GM18511 (cell line): ENCODE measurements at regions not wholly inside any gene's neighbourhood (a gene's known extent, or its start where the extent isn't known, plus 50 kb on each side); places are given as distances from the start of the nearest gene placed in this dataset.
"Not testable (repeated sequence)": the region's sequence is repeated elsewhere in the genome, so short reads cannot be mapped to it uniquely, and the experiment has no call there.

ENCODE experiments used
- ATAC-seq: cut with Tn5 transposase; IDR thresholded peaks from one replicate; pipeline ENCODE4 v1.9.1; 2021; ENCODE audit warnings: mild to moderate bottlenecking, moderate library complexity; ENCODE audit not compliant: unreplicated experiment

DNA sequence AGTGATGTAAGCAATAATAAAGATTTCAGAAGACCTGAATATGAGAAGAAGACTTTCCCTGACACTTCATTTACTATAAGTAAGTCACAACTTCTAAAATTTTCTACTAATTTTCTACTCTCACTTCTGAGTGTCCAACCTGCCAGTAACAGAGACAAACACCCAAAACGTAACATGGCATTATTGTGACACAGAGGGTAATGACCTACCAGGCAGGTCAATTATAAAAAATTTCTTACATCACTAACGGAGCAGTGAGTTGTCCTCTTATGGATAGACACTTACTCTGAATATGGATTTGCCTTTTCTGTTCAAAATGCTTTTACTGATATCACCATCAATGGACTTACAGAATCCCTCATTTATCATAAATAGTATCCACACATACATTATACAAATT is 405.9 kb upstream of the MAGEB16 start:
- no peak for ATAC-seq

DNA sequence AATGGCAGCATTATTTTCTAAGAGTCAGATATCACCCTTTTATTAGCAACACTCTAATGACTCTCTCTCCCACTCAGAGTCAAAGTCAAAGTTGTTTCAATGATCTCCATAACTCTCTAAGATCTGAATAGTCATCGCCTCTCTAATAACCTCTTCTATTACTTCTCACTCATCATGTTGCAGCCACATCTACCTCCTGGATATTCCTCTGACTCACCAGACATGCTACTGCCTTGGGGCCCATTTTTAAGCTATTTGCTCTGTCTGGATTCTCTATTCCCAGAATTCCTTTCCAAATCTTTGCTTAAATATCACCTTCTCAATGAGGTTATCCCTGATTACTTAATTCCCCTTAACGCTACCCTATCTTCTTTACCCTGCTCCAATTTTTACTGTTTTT is 391.8 kb upstream of the MAGEB16 start:
- no peak for ATAC-seq

DNA sequence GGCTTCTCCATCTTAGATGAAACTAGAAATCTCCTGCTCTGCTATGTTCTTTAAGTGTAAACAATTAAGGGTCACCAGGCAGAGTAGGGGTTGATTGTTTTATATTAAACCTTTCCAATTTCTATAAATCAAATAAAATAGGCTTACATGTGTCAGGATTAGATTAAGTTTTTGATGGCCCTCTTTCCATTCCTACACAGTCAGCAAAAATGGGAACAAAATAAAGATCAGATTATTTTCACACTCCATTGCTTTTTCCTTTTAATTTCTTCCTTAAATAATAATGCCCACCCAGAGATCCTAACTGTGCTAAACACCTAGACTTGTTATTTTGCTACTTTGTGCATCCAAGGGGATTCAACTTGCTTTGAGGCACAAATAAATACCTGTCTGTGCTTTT is 381.4 kb upstream of the MAGEB16 start:
- ATAC-seq = no peak

DNA sequence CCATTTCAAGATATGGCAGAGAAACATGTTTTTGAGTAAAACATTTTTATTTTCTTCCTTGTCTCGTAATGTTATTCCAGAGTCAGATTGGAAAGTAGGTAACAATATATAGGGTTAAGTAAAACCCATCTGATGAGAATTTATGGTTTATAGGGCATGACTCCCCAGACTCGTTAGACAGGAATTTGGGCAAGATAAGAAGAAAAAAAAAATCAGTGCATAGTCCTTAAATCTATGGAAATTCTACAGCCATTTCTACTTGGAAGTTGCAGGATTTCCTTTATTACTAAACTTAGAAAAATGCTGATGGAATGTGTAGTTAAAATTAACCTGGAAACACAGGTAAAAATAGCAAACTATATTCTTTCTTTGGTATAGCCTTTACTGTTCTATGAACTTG is 366.1 kb upstream of the MAGEB16 start:
- no peak for ATAC-seq

DNA sequence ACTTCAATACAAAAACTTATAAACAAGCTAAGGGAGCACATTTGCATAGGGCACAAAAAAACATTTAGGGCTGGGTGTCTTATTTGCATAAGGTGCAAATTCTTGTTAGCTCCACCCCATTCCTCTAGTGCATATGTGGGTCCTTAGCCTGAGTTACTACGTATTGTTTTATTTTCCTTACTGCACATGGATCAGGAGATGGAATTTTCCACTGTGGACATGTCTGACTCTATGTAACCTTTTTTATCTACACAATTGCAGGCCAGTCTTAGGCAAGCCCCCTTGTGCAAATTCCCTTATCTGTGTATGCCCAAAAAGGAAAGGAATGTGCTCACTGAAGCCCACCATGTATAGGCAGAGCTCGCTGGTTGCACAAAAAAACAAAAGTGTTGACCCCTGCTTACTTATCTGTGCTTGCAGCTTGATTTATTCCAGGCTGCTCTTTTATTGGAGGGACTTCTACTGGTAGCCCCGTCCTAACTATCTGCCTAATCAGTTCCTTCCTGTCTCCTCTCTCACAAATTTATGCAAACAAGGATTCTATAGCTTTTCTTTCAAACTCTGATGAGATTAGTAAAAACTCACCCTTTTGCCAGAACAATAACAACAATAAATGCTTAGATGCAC is 359.0 kb upstream of the MAGEB16 start:
- ATAC-seq = no peak

DNA sequence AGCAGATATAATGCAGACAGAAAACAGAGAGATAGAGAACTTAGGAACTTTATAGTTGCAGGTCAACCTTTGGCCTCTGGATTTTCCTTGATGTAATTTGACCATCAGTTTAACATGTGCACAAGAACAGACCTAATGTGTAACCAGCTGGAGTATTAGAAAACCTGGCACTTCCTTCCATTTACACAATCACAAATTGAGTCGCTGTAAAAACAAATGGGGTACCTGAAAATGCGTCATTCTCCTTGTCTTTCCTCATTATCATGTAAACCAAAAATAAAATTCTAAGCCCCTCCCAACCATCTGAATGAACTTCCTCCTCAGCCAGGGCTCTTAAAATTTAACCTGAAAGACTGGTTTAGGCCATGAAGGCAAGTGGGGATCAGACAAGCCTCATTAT is 358.4 kb upstream of the MAGEB16 start:
- no peak for ATAC-seq

DNA sequence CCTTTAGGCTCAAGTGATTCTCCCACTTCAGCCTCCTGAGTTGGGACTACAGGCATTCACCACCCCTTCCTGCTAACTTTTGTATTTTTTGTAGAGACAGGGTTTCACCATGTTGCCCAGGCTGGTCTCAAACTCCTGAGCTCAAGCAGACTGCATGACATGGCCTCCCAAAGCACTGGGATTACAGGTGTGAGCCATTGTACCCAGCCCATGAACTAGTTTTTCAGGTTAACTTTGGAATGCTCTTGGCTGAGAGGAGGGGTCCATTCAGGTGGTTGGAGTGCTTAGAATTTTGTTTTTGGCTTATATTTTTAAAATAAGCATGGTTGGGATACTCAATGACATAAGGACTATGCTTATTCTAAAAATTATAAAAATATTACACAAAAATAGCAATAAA is 355.7 kb upstream of the MAGEB16 start:
- no peak for ATAC-seq

DNA sequence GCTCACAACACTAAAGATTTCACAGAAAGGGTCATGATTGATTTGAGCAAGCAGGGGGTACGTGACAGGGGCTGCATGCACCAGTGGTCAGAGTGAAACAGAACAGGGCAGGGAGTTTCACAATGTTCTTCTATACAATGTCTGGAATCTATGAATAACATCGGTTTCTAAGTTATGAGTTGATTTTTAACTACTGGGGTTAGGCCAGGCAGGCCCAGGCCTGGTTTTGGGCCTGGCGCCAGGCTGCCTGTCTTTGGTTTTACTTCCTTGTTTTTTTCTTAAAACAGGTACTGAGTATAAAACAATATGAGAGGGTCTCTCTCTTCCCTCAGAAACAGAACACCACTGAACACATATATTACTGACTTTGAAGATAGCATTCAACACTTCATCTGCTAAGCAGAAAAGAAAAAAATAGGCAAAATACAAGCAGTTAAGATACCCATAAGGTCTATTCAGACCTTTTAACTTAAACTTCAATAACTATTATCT is 355.0 kb upstream of the MAGEB16 start:
- ATAC-seq = peak; percentile 54

DNA sequence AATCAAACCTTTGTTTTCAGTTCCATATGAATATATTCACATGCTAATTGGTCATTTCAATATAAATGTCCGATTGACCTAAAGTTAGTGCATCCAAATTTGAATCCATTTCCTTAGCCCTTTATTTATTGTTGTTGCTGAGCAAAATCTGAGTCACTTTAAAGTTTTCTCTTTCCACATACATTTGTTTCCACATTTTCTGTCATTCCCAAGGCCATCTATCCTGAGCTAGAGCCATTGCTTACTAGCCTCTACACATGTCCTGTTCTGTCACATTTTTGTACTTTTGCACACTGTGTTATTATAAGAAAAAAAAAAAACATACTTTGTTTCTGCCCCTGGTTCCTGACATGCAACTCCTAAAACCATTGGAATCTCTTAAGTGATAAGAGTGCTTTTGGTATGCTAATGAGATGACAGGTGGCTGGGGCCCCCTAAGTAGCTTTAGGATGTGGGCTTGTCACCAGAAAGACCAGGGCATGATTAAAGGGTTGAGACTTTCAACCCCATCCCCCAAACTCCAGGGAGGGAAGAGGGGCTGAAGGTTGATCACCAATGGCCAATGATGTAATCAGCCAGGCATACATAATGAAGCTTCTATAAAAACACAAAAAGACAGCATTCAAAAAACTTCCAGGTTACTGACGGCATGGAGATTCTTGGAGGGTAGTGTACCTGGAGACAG is 353.3 kb upstream of the MAGEB16 start:
- no peak for ATAC-seq

DNA sequence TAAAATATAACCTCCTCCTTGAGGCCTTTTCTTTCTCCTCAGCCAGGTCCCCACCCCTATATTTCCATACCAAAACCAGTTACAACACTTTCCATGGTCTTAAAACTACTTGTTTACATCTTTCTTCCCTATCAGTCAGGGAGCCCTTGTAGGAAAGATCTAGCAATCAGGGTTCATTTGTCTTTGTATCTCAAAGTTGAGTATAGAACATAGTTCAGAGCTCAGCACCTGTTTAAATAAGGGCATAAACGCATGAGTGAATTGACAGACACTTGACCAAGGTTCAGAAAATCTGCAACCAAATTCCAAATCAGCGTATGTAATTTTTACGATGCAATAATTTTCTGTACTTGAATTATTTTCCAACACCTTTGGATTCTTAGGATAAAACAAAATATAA is 352.2 kb upstream of the MAGEB16 start:
- ATAC-seq = no peak

DNA sequence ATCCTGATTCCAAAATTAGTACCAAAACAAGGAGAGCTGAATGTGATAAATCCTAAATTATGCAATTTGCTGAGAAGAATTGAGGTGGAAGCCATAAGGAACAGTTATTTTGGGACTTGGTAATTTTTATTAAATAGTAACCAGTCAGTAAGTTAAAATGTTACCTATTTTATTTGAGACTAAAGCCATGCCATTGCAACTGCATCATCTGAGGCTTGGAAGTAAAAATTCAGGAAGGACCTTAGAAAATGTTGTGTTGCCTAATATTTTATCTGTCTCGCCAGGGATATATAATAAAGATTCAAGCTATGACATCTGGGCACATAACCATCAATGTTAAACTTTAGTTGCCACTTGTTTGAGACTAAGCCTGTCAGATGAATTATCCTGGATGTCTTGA is 341.3 kb upstream of the MAGEB16 start:
- no peak for ATAC-seq

DNA sequence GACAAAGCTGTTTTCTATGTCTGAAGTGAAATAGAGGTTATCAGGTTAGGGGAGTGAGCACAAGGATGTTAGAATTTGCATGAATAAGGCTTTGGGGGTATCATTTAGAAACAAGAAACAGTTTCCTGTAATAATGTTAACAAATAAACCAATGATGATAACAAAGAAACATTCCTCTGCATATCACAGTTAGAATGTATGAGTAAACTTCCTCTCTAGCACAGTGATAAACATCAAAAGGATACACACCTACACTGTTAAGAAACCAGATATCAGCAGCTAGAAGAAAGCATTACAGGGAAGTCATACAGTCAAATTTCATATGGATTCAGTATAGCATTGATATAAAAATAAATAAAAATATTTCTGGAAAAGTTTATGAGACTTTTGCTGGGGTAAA is 340.0 kb upstream of the MAGEB16 start:
- ATAC-seq = no peak

DNA sequence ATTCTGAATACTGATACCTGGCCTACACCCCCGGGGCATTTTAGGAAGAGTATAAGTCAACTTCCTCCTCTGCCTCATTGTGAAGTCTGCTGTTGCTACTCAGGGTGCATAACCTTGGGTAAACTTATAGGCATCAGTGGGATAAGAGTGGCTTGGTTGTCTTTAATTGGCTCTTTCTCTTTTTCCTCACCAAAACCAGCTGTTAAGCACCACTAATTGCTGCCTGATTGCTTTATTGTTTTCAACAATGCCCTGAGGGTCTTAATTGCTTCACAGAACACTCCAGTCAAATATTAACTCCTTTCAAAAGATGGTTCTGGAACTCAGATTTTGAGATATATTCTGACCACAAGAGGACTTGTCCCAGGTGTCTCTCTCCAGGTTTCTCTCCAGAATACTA is 337.0 kb upstream of the MAGEB16 start:
- no peak for ATAC-seq

DNA sequence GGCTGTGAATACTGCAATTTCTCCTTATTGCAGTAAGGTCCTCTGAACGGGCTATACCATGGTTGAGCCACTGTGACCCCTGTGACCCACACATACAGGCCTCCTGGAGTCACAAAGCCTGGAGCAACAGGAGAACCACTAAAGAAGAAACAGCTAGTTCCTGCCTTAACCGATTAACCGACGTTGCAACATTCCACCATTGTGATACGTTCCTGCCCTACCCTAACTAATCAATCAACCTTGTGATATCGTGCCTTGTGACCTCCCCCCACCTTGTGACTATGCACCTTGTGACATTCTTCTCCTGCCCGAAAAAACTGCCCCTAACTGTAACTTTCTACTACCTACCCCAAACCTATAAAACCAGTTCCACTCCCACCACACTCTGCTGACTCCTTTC is 301.5 kb upstream of the MAGEB16 start:
- not testable (repeated sequence) for ATAC-seq

DNA sequence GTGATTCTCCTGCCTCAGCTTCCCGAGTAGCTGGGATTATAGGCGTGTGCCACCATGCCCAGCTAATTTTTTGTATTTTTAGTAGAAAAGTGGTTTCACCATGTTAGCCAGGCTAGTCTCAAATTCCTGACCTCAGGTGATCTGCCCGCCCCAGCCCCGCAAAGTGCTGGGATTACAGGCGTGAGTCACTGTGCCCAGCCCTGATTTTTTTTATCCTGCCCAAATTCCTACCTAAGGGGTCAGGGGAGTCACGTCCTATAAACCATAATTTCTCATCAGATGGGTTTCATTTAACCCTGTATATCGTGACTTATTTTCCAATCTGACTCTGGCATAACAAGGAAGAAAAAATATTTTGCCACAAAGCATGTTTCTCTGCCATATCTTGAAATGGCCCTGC is 300.7 kb upstream of the MAGEB16 start:
- not testable (repeated sequence) for ATAC-seq

DNA sequence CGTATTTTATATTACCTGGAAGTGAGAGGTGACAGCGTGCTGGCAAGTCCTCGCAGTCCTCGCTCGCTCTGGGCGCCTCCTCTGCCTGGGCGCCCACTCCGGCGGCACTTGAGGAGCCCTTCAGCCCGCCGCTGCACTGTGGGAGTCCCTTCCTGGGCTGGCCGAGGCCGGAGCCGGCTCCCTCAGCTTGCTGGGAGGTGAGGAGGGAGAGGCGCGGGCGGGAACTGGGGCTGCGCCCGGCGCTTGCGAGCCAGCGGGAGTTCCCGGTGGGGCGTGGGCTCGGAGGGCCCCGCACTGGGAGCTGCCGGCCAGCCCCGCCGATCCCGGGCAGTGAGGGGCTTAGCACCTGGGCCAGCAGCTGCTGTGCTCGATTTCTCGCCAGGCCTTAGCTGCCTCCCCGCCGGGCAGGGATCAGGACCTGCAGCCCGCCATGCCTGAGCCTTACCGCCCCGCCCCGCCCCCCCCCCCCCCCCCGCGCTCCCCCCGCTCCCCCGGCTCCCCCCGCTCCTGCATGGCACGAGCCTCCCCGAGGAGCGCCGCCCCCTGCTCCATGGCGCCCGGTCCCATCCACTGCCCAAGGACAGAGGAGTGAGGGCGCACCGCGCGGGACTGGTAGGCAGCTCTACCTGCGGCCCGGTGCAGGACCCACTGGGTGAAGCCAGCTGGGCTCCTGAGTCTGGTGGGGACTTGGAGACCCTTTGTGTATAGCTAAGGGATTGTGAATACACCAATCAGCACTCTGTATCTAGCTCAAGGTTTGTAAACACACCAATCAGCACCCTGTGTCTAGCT is 298.9 kb upstream of the MAGEB16 start:
- ATAC-seq = no peak

DNA sequence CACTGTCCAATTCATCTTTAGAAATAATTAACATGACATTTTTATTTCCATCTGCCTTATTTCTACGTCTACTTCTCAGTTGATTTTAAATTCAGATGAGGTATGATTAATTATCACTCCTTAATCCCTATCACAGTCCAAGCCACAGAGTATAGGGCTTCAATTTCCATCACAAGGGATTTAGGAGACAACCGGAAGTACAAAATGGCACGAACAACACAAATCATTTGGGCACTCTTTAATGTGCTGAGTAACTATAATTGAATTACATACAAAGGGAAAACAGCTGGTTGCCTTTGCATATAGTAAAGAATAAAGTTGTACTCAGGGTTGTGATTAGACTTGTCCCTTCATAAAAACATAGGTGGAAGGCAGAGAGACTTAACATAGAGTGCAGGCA is 290.4 kb upstream of the MAGEB16 start:
- no peak for ATAC-seq

DNA sequence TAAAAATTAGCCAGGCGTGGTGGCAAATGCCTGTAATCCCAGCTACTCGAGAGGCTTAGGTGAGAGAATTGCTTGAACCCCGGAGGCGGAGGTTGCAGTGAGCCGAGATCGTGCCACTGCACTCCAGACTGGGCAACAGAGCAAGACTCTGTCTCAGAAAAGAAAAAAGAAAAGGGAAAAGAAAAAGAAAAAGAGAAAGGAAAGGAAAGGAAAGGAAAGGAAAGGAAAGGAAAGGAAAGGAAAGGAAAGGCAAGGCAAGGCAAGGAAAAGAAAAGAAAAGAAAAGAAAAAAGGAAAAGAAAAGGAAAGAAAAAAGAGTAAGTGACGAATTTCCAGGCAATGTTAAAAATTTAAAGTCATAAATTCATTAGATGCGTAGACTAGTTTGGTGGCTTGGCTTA is 250.1 kb upstream of the MAGEB16 start:
- not testable (repeated sequence) for ATAC-seq

DNA sequence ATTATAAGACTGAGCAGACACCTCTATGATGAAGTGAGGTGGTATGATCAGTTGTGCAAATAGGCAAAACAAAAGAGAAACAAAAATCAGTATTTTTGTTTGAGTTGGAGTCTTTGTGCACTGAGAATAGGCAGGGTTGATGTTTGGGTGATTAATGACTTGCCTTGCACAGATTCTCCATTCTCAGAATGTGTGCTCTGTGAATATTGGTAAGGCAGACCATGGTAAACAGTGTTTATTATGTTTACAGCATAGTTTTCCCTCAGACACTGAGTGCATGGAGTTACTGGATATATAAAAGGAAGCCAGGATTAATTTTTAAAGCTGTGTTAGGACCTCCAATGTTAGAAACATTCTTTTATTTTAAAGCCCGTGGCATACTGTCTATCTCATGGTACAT is 240.2 kb upstream of the MAGEB16 start:
- no peak for ATAC-seq

DNA sequence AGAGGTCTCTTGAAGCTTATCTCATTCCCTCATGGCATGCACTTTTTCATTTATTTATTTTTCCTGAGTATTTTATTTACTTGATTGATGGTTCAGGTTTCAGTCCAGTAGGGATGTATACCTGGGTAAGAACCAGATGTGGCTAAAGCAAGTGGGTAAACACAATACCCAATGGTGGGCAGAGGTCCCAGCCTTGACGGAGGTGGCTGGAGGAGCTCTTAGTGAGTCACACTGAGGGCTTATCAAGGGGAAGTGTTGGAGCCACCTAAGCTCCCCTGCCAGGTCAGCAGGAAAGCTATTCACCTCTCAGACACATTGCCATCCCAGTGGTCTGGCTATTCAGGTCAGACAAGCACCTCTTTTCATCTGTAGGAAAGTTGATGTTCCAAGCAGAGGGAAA is 236.2 kb upstream of the MAGEB16 start:
- ATAC-seq = no peak

DNA sequence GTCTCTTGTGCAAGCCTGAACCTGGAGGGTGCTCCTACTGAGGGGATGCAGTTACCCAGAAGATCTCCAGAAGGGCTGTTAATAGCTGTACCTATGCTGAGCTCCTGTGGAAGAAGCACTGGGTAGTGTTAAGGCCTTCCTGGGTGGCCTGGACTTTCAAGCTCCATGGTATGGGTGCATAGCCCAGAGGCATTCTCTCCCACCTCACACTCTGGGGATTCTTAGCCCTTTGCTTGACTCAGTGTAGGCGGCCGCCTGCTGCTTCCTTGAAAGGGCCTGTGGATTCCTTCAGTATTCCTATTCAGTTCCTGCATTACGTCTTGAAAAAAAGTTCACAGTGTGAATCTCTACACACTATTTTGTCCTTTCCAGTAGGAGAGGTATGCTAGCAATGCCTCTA is 235.7 kb upstream of the MAGEB16 start:
- ATAC-seq = no peak

DNA sequence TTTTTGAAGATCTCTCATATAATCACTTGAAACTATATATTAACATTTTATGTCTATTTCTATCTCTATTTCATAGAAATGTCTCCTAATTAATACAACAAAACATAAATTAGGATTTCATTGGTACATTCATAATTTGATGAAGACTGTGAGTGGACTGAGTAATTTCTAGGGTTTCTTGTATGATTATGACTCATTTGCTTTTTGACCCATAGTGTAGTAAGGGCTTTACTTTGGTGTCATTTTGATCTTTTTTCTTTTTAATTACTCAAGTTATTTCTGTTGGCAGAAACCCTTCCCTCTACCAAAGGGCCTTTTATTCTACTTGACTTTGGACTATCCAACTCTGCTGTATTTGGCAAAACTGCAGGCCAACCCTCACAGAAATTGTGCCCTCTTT is 207.9 kb upstream of the MAGEB16 start:
- no peak for ATAC-seq
